Progenitor cell of endocrine pancreas (in vitro differentiated cells): ENCODE measurements at regions not wholly inside any gene's neighbourhood (a gene's known extent, or its start where the extent isn't known, plus 50 kb on each side); places are given as distances from the start of the nearest gene placed in this dataset.
"Not testable (repeated sequence)": the region's sequence is repeated elsewhere in the genome, so short reads cannot be mapped to it uniquely, and the experiment has no call there.

ENCODE experiments used
- DNase-seq: peaks from one replicate; pipeline ENCODE4 v3.0.0; 2021; ENCODE audit warnings: low spot score; ENCODE audit not compliant: unreplicated experiment
- H3K27ac Mint-ChIP-seq: 2 replicates; pipeline ENCODE4 v1.8.0; 2021; ENCODE audit warnings: mild to moderate bottlenecking, moderate library complexity, mixed read lengths
- H3K27me3 Mint-ChIP-seq: 2 replicates; pipeline ENCODE4 v1.8.0; 2021; ENCODE audit warnings: mixed read lengths
- H3K36me3 Mint-ChIP-seq: 2 replicates; pipeline ENCODE4 v1.8.0; 2022; ENCODE audit warnings: mixed read lengths; ENCODE audit not compliant: insufficient read depth
- H3K4me1 Mint-ChIP-seq: 2 replicates; pipeline ENCODE4 v1.8.0; 2021; ENCODE audit warnings: low read depth, mixed read lengths
- H3K4me3 Mint-ChIP-seq: 2 replicates; pipeline ENCODE4 v1.8.0; 2021; ENCODE audit warnings: low read depth, mild to moderate bottlenecking, moderate library complexity, mixed read lengths
- H3K9me3 Mint-ChIP-seq: 2 replicates; pipeline ENCODE4 v1.8.0; 2021; ENCODE audit warnings: low read depth, mixed read lengths
- CTCF ChIP-seq: fragments of 200-600 bp; sonication (generic); IDR thresholded peaks from one replicate; pipeline ENCODE4 v1.5.0; 2021; ENCODE audit warnings: antibody characterized with exemption, mild to moderate bottlenecking; ENCODE audit not compliant: unreplicated experiment

- H3K27ac Mint-ChIP-seq = no peak overlapping the region
- TF ChIP-seq CTCF = no peak
- no peak for DNase-seq
- H3K4me3 Mint-ChIP-seq = no peak overlapping the region
- no peaks in the 10 kb centered on the region for H3K9me3 Mint-ChIP-seq
- H3K36me3 Mint-ChIP-seq = no peaks in the 10 kb centered on the region
- no peaks in the 10 kb centered on the region for H3K27me3 Mint-ChIP-seq
- H3K4me1 Mint-ChIP-seq = no peaks in the 10 kb centered on the region
Observed at GRCh38 chr10:4159173-4159572, 374.2 kb upstream of the KLF6 start.

- no peak for TF ChIP-seq CTCF
- no peaks in the 10 kb centered on the region for H3K9me3 Mint-ChIP-seq
- DNase-seq = no peak
- H3K4me1 Mint-ChIP-seq = peaks cover 1% of the 10 kb centered on the region
- H3K4me3 Mint-ChIP-seq = no peak overlapping the region
- peaks cover 2% of the 10 kb centered on the region for H3K27me3 Mint-ChIP-seq
- H3K36me3 Mint-ChIP-seq = no peaks in the 10 kb centered on the region
- H3K27ac Mint-ChIP-seq = no peak overlapping the region
Observed at GRCh38 chr10:4154191-4154715, 369.2 kb upstream of the KLF6 start.

- Mint-ChIP-seq H3K36me3 (no peaks in the 10 kb centered on the region), H3K4me1 (peaks cover 1% of the 10 kb centered on the region), H3K27ac (no peak overlapping the region), H3K27me3 (peaks cover 2% of the 10 kb centered on the region), H3K9me3 (no peaks in the 10 kb centered on the region), H3K4me3 (no peak overlapping the region)
- no peak for DNase-seq
- TF ChIP-seq CTCF = peak; percentile 28
Observed at GRCh38 chr10:4151466-4151865, 366.5 kb upstream of the KLF6 start.

GRCh38 chr10:4150676-4151075 is 365.7 kb upstream of the KLF6 start:
- no peaks in the 10 kb centered on the region for H3K9me3 Mint-ChIP-seq
- no peak overlapping the region for H3K4me3 Mint-ChIP-seq
- H3K36me3 Mint-ChIP-seq = no peaks in the 10 kb centered on the region
- H3K27me3 Mint-ChIP-seq = peaks cover 2% of the 10 kb centered on the region
- H3K4me1 Mint-ChIP-seq = peaks cover 1% of the 10 kb centered on the region
- no peak overlapping the region for H3K27ac Mint-ChIP-seq
- no peak for TF ChIP-seq CTCF
- DNase-seq = no peak

GRCh38 chr10:4149460-4149859 is 364.5 kb upstream of the KLF6 start:
- H3K9me3 Mint-ChIP-seq, H3K27ac Mint-ChIP-seq, H3K36me3 Mint-ChIP-seq, H3K4me3 Mint-ChIP-seq, H3K4me1 Mint-ChIP-seq, DNase-seq, H3K27me3 Mint-ChIP-seq: not testable (repeated sequence)

- no peaks in the 10 kb centered on the region for H3K9me3 Mint-ChIP-seq
- peaks cover 6% of the 10 kb centered on the region for H3K4me1 Mint-ChIP-seq
- DNase-seq = no peak
- no peak overlapping the region for H3K4me3 Mint-ChIP-seq
- no peaks in the 10 kb centered on the region for H3K36me3 Mint-ChIP-seq
- H3K27ac Mint-ChIP-seq = no peak overlapping the region
- peaks cover 2% of the 10 kb centered on the region for H3K27me3 Mint-ChIP-seq
- no peak for TF ChIP-seq CTCF
Observed at GRCh38 chr10:4147245-4147644, 362.2 kb upstream of the KLF6 start.
